IMR-90 (cell line): ENCODE measurements at regions not wholly inside any gene's neighbourhood (a gene's known extent, or its start where the extent isn't known, plus 50 kb on each side); places are given as distances from the start of the nearest gene placed in this dataset.

Source experiments
- ATAC-seq: fragments of 200-7000 bp; cut with Tn5 transposase; 2 replicates; pipeline ENCODE4 v1.9.1; 2020; ENCODE audit warnings: low read depth, mild to moderate bottlenecking, moderate library complexity
- BruUV-seq: library from RNA; stranded (reverse); fragments of 400-500 nt; replicated peaks from 2 replicates; lab custom pipeline; 2021; lab: Mats Ljungman, UMichigan
- CTCF ChIA-PET: fragments of 300-600 bp; formaldehyde crosslinking; extraction: SDS; loops from one replicate; lab custom pipeline; 2021; ENCODE audit warnings: antibody characterized with exemption; lab: Yijun Ruan, JAX
- POLR2A ChIA-PET: fragments of 300-600 bp; sonication (Branson Sonifier 250); formaldehyde crosslinking; loops from one replicate; lab custom pipeline; 2022; ENCODE audit warnings: antibody characterized with exemption; ENCODE audit not compliant: unreplicated experiment; lab: Charles Lee
- DNase-seq: peaks from one replicate; pipeline ENCODE4 v3.0.0; 2013
- H2AFZ ChIP-seq: replicated peaks from 2 replicates; pipeline ENCODE3; 2013; ENCODE audit warnings: low read length, mild to moderate bottlenecking; ENCODE audit not compliant: poor library complexity
- H2AK5ac ChIP-seq: 2 replicates; pipeline ENCODE4 v1.6.1; 2013; ENCODE audit warnings: low read depth, low read length, inconsistent platforms
- H2AK9ac ChIP-seq: replicated peaks from 2 replicates; pipeline ENCODE3; 2013; ENCODE audit warnings: mild to moderate bottlenecking, low read depth, low read length, moderate library complexity; ENCODE audit not compliant: poor library complexity
- H2BK120ac ChIP-seq: 2 replicates; pipeline ENCODE4 v1.6.1; 2013; ENCODE audit warnings: low read depth, low read length, inconsistent platforms
- H2BK15ac ChIP-seq: 3 replicates; pipeline ENCODE4 v1.6.1; 2013; ENCODE audit warnings: low read depth, low read length, inconsistent platforms
- H2BK20ac ChIP-seq: 2 replicates; pipeline ENCODE4 v1.6.1; 2013; ENCODE audit warnings: low read depth, mild to moderate bottlenecking, inconsistent platforms, low read length, moderate library complexity
- H2BK5ac ChIP-seq: 2 replicates; pipeline ENCODE4 v1.6.1; 2013; ENCODE audit warnings: mild to moderate bottlenecking, low read depth, low read length, inconsistent platforms; ENCODE audit not compliant: poor library complexity, severe bottlenecking
- H3K14ac ChIP-seq: replicated peaks from 2 replicates; pipeline ENCODE4 v1.6.1; 2013; ENCODE audit warnings: low read depth, low read length, inconsistent platforms
- H3K18ac ChIP-seq: 2 replicates; pipeline ENCODE4 v1.6.1; 2013; ENCODE audit warnings: low read depth, low read length, control low read depth
- H3K23ac ChIP-seq: 2 replicates; pipeline ENCODE4 v1.6.1; 2013; ENCODE audit warnings: low read depth, low read length, inconsistent platforms
- H3K27ac ChIP-seq: 2 replicates; pipeline ENCODE4 v1.5.1; 2013; ENCODE audit warnings: mild to moderate bottlenecking, control low read depth, low read length; ENCODE audit not compliant: insufficient read depth
- H3K27me3 ChIP-seq: 2 replicates; pipeline ENCODE4 v1.6.1; 2013; ENCODE audit warnings: low read length; ENCODE audit not compliant: control insufficient read depth, insufficient read depth
- H3K36me3 ChIP-seq: 2 replicates; pipeline ENCODE4 v1.6.1; 2013; ENCODE audit warnings: low read length, mixed read lengths; ENCODE audit not compliant: control insufficient read depth, insufficient read depth
- H3K4ac ChIP-seq: 2 replicates; pipeline ENCODE4 v1.6.1; 2013; ENCODE audit warnings: low read depth, low read length, inconsistent platforms
- H3K4me1 ChIP-seq: 2 replicates; pipeline ENCODE4 v1.6.1; 2013; ENCODE audit warnings: low read length, mixed read lengths; ENCODE audit not compliant: control insufficient read depth, insufficient read depth
- H3K4me2 ChIP-seq: 2 replicates; pipeline ENCODE4 v1.6.1; 2013; ENCODE audit warnings: low read depth, mild to moderate bottlenecking, control low read depth, low read length, moderate library complexity
- H3K4me3 ChIP-seq: 2 replicates; pipeline ENCODE4 v1.5.1; 2013; ENCODE audit warnings: low read depth, mild to moderate bottlenecking, control low read depth, low read length, moderate library complexity; ENCODE audit not compliant: insufficient read depth
- H3K56ac ChIP-seq: 2 replicates; pipeline ENCODE4 v1.6.1; 2013; ENCODE audit warnings: low read length, inconsistent platforms; ENCODE audit not compliant: insufficient read depth; ENCODE audit errors: extremely low read depth
- H3K79me1 ChIP-seq, 2 experiments: 2 replicates each; pipeline ENCODE4 v1.6.1; 2013; ENCODE audit warnings: low read length in 2 of 2, inconsistent platforms in 1 of 2, low read depth in 1 of 2
- H3K9ac ChIP-seq: 2 replicates; pipeline ENCODE4 v1.6.1; 2013; ENCODE audit warnings: low read depth, low read length, control low read depth
- H3K9me1 ChIP-seq: 2 replicates; pipeline ENCODE4 v1.6.1; 2013; ENCODE audit warnings: low read length, inconsistent platforms; ENCODE audit not compliant: insufficient read depth
- H3K9me3 ChIP-seq: 2 replicates; pipeline ENCODE4 v1.6.1; 2013; ENCODE audit warnings: low read length; ENCODE audit not compliant: control insufficient read depth, insufficient read depth
- H4K20me1 ChIP-seq: 2 replicates; pipeline ENCODE4 v1.6.1; 2013; ENCODE audit warnings: low read length, inconsistent platforms; ENCODE audit not compliant: insufficient read depth
- H4K5ac ChIP-seq: 2 replicates; pipeline ENCODE4 v1.6.1; 2013; ENCODE audit warnings: mild to moderate bottlenecking, low read depth, low read length, control low read depth
- H4K8ac ChIP-seq, 2 experiments: 2 replicates each; pipeline ENCODE4 v1.6.1; 2013; ENCODE audit warnings: low read depth in 2 of 2, low read length in 2 of 2, control low read depth in 1 of 2, inconsistent platforms in 1 of 2
- H4K91ac ChIP-seq: 2 replicates; pipeline ENCODE4 v1.6.1; 2013; ENCODE audit warnings: low read depth, low read length, inconsistent platforms; ENCODE audit not compliant: insufficient read depth
- BHLHE40 ChIP-seq: fragments of 150-350 bp; IDR thresholded peaks from 2 replicates; pipeline ENCODE4 v1.6.1; 2016; ENCODE audit warnings: mild to moderate bottlenecking, low read depth, low read length
- CEBPB ChIP-seq: IDR thresholded peaks from 2 replicates; pipeline ENCODE4 v1.6.1; 2012; ENCODE audit warnings: low read depth, low read length, improper control_type of control experiment
- CHD1 ChIP-seq: IDR thresholded peaks from 2 replicates; pipeline ENCODE4 v1.6.1; 2012; ENCODE audit warnings: low read depth, low read length, improper control_type of control experiment
- FOS ChIP-seq: fragments of 150-350 bp; IDR thresholded peaks from 2 replicates; pipeline ENCODE4 v1.6.1; 2016; ENCODE audit warnings: low read depth, low read length
- MAFK ChIP-seq: IDR thresholded peaks from 2 replicates; pipeline ENCODE4 v1.6.1; 2012; ENCODE audit warnings: low read depth, low read length, improper control_type of control experiment
- MAZ ChIP-seq: IDR thresholded peaks from 2 replicates; pipeline ENCODE4 v1.6.1; 2012; ENCODE audit warnings: low read depth, mild to moderate bottlenecking, low read length, improper control_type of control experiment, moderate library complexity, borderline replicate concordance
- MXI1 ChIP-seq: IDR thresholded peaks from 2 replicates; pipeline ENCODE4 v1.6.1; 2012; ENCODE audit warnings: low read depth, mild to moderate bottlenecking, low read length, moderate library complexity, borderline replicate concordance
- NFE2L2 ChIP-seq: fragments of 150-350 bp; IDR thresholded peaks from 2 replicates; pipeline ENCODE4 v1.6.1; 2016; ENCODE audit warnings: low read depth, mild to moderate bottlenecking, low read length
- POLR2A ChIP-seq: IDR thresholded peaks from 2 replicates; pipeline ENCODE4 v1.6.1; 2012; ENCODE audit warnings: mild to moderate bottlenecking, low read depth, low read length
- RAD21 ChIP-seq: IDR thresholded peaks from 2 replicates; pipeline ENCODE4 v1.6.1; 2012; ENCODE audit warnings: low read length, improper control_type of control experiment
- RCOR1 ChIP-seq: IDR thresholded peaks from 2 replicates; pipeline ENCODE4 v1.6.1; 2012; ENCODE audit warnings: mild to moderate bottlenecking, low read length, improper control_type of control experiment; ENCODE audit not compliant: insufficient replicate concordance
- RFX5 ChIP-seq: IDR thresholded peaks from 2 replicates; pipeline ENCODE4 v1.8.0; 2012; ENCODE audit warnings: low read depth, mild to moderate bottlenecking, low read length, moderate library complexity
- SMC3 ChIP-seq: fragments of 150-350 bp; IDR thresholded peaks from 2 replicates; pipeline ENCODE4 v1.6.1; 2016; ENCODE audit warnings: low read depth, mild to moderate bottlenecking, antibody characterized with exemption, low read length, moderate library complexity
- dilution Hi-C: fragments of 300-500 bp; cut with HindIII; formaldehyde crosslinking; loops from one replicate; pipeline ENCODE4 v1.14.3; 2018; ENCODE audit warnings: low sequenced_read_pairs; ENCODE audit not compliant: unreplicated experiment
- in situ Hi-C: fragments of 300-500 bp; cut with MboI; formaldehyde crosslinking; loops from 3 replicates; pipeline ENCODE4 v1.14.3; 2019; ENCODE audit warnings: low sequenced_read_pairs, inconsistent platforms, mixed read lengths
- intact Hi-C: fragments of 100-400 bp; cut with micrococcal nuclease; formaldehyde crosslinking; loops from 2 replicates; pipeline ENCODE4 v1.10.0; 2022
- TF ChIP-seq, protein P1 (sequence below): fragments of 150-350 bp; IDR thresholded peaks from 2 replicates; pipeline ENCODE4 v1.6.1; 2017; ENCODE audit warnings: mild to moderate bottlenecking, antibody characterized with exemption, low read length, low read depth
- TF ChIP-seq, protein P2 (sequence below): fragments of 150-350 bp; IDR thresholded peaks from 2 replicates; pipeline ENCODE4 v1.6.1; 2016; ENCODE audit warnings: low read depth, mild to moderate bottlenecking, low read length, moderate library complexity, borderline replicate concordance
- TF ChIP-seq, protein P3 (sequence below): conservative IDR thresholded peaks from 2 replicates; pipeline ENCODE4 v1.5.1; 2012; ENCODE audit warnings: mild to moderate bottlenecking, low read depth, low read length, improper control_type of control experiment

DNA sequence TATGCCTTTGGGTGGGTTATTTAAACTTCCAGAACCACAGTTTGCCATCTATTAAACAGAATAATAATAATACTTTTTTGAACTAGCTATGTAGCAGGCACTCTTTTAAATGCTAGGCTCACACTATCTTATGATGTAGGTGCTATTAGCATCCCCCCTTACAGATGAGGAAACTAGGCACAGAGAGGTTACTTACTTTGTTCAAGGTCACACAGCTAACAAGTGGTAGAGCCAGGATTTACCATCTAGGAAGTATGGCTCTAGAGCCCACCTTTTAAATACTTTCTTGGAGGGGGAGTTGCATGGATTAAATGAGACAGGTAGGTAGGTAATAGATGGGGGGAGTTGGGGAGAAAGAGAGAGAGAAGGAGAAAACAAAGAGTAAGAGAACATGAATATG is 95.3 kb upstream of the NR3C1 start:
- intact Hi-C loops (no loop called here), dilution Hi-C loops (no loop called here), in situ Hi-C loops (no loop called here)
- Histone ChIP-seq H2BK120ac (no peak overlapping the region), H3K79me1 (no peaks in the 10 kb centered on the region), H3K27me3 (no peaks in the 10 kb centered on the region), H2AFZ (no peak overlapping the region), H3K18ac (no peak overlapping the region), H3K4me1 (peaks cover 6% of the 10 kb centered on the region), H3K4me2 (no peak overlapping the region), H3K56ac (no peak overlapping the region), H3K23ac (no peak overlapping the region), H2BK5ac (no peak overlapping the region), H2AK5ac (no peak overlapping the region), H2BK20ac (0 out of 2 replicates have a peak overlapping the region, but pooled peaks have one; percentile 24), H3K9me1 (peaks cover 17% of the 10 kb centered on the region), H3K4me3 (no peak overlapping the region), H2AK9ac (no peak overlapping the region), H3K4ac (no peak overlapping the region), H4K8ac (no peak overlapping the region), H4K5ac (no peak overlapping the region), H2BK15ac (no peak overlapping the region), H3K27ac (no peak overlapping the region), H3K9ac (no peak overlapping the region), H3K14ac (no peak overlapping the region), H3K36me3 (no peaks in the 10 kb centered on the region), H4K20me1 (no peaks in the 10 kb centered on the region), H3K9me3 (no peaks in the 10 kb centered on the region), H4K91ac (no peak overlapping the region)
- TF ChIP-seq FOS (no peak), RAD21 (no peak), CEBPB (no peak), MAZ (no peak), NFE2L2 (no peak), MAFK (no peak), CHD1 (no peak), POLR2A (no peak), BHLHE40 (no peak), RCOR1 (no peak), MXI1 (no peak), SMC3 (no peak), RFX5 (no peak)
- TF ChIP-seq, protein P1, sequence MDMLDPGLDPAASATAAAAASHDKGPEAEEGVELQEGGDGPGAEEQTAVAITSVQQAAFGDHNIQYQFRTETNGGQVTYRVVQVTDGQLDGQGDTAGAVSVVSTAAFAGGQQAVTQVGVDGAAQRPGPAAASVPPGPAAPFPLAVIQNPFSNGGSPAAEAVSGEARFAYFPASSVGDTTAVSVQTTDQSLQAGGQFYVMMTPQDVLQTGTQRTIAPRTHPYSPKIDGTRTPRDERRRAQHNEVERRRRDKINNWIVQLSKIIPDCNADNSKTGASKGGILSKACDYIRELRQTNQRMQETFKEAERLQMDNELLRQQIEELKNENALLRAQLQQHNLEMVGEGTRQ, result no peak
- TF ChIP-seq, protein P2, sequence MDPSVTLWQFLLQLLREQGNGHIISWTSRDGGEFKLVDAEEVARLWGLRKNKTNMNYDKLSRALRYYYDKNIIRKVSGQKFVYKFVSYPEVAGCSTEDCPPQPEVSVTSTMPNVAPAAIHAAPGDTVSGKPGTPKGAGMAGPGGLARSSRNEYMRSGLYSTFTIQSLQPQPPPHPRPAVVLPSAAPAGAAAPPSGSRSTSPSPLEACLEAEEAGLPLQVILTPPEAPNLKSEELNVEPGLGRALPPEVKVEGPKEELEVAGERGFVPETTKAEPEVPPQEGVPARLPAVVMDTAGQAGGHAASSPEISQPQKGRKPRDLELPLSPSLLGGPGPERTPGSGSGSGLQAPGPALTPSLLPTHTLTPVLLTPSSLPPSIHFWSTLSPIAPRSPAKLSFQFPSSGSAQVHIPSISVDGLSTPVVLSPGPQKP, result no peak
- TF ChIP-seq, protein P3, sequence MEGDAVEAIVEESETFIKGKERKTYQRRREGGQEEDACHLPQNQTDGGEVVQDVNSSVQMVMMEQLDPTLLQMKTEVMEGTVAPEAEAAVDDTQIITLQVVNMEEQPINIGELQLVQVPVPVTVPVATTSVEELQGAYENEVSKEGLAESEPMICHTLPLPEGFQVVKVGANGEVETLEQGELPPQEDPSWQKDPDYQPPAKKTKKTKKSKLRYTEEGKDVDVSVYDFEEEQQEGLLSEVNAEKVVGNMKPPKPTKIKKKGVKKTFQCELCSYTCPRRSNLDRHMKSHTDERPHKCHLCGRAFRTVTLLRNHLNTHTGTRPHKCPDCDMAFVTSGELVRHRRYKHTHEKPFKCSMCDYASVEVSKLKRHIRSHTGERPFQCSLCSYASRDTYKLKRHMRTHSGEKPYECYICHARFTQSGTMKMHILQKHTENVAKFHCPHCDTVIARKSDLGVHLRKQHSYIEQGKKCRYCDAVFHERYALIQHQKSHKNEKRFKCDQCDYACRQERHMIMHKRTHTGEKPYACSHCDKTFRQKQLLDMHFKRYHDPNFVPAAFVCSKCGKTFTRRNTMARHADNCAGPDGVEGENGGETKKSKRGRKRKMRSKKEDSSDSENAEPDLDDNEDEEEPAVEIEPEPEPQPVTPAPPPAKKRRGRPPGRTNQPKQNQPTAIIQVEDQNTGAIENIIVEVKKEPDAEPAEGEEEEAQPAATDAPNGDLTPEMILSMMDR, result no peak
- ChIA-PET POLR2A (no interaction called here), CTCF (interaction anchor here (0.6 kb wide), 1 partner anchor 25 kb away, joined by 3 read pairs; no protein-coding TSS in a partner anchor)
- no peak for DNase-seq
- ATAC-seq, result no peak
- BruUV-seq, result no TSS peak
